HEK293 (cell line): ENCODE measurements at regions not wholly inside any gene's neighbourhood (a gene's known extent, or its start where the extent isn't known, plus 50 kb on each side); places are given as distances from the start of the nearest gene placed in this dataset.

Experiments
- CTCF ChIA-PET: fragments of 350-600 bp; formaldehyde crosslinking; extraction: SDS; loops from one replicate; lab custom pipeline; 2021; ENCODE audit warnings: antibody characterized with exemption; lab: Yijun Ruan, JAX
- POLR2A ChIA-PET: fragments of 300-600 bp; formaldehyde crosslinking; extraction: SDS; loops from one replicate; lab custom pipeline; 2020; ENCODE audit warnings: antibody characterized with exemption, inconsistent platforms; lab: Yijun Ruan, JAX
- H3K27ac ChIP-seq: fragments of 200-500 bp; sonication (Bioruptor generic); 2 replicates; pipeline ENCODE4 v1.5.1; 2014; ENCODE audit warnings: low read depth, low read length, control low read depth, inconsistent platforms; ENCODE audit errors: extremely low read depth
- H3K36me3 ChIP-seq, 2 experiments: fragments of 200-500 bp in 1 of 2; sonication (Bioruptor generic) in 1 of 2; 1 replicate in 1 of 2; 2 replicates in 1 of 2; pipeline ENCODE4 v1.5.1; 2014 to 2017; ENCODE audit warnings: inconsistent platforms in 2 of 2, low read length in 2 of 2; ENCODE audit not compliant: control insufficient read depth in 2 of 2, insufficient read depth in 1 of 2
- H3K4me1 ChIP-seq: fragments of 200-500 bp; sonication (Bioruptor generic); 2 replicates; pipeline ENCODE4 v1.5.1; 2014; ENCODE audit warnings: mild to moderate bottlenecking, low read length, inconsistent platforms; ENCODE audit not compliant: control insufficient read depth, insufficient read depth
- H3K4me3 ChIP-seq: 2 replicates; pipeline ENCODE4 v1.5.1; 2011; ENCODE audit warnings: low read depth, mild to moderate bottlenecking, control low read depth, low read length, moderate library complexity
- H3K9me3 ChIP-seq: fragments of 200-500 bp; sonication (Bioruptor generic); 2 replicates; pipeline ENCODE4 v1.5.1; 2014; ENCODE audit warnings: low read depth, low read length, inconsistent platforms; ENCODE audit not compliant: control insufficient read depth, insufficient read depth
- BCL11B ChIP-seq: fragments of 450-650 bp; formaldehyde crosslinking; IDR thresholded peaks from 2 replicates; pipeline ENCODE4 v1.5.1; 2016; ENCODE audit warnings: low read depth, missing biosample characterization, missing genetic modification characterization
- SALL2 ChIP-seq: fragments of 450-650 bp; formaldehyde crosslinking; IDR thresholded peaks from 2 replicates; pipeline ENCODE4 v1.5.0; 2017; ENCODE audit warnings: missing biosample characterization, mild to moderate bottlenecking, missing genetic modification characterization, borderline replicate concordance
- SCRT1 ChIP-seq: fragments of 450-650 bp; formaldehyde crosslinking; IDR thresholded peaks from 2 replicates; pipeline ENCODE4 v1.5.1; 2016; ENCODE audit warnings: missing biosample characterization, missing genetic modification characterization, borderline replicate concordance
- SETDB1 ChIP-seq: IDR thresholded peaks from one replicate; pipeline ENCODE4 v1.6.1; 2017; ENCODE audit warnings: mild to moderate bottlenecking, low read length, moderate library complexity, mixed read lengths; ENCODE audit not compliant: insufficient read length
- SP7 ChIP-seq: fragments of 450-650 bp; formaldehyde crosslinking; IDR thresholded peaks from 2 replicates; pipeline ENCODE4 v1.5.1; 2016; ENCODE audit warnings: missing biosample characterization, missing genetic modification characterization
- TRIM28 ChIP-seq: IDR thresholded peaks from 2 replicates; pipeline ENCODE4 v1.6.1; 2011; ENCODE audit warnings: low read length, control low read depth, borderline replicate concordance
- WT1 ChIP-seq: fragments of 450-650 bp; formaldehyde crosslinking; IDR thresholded peaks from 2 replicates; pipeline ENCODE4 v1.5.1; 2016; ENCODE audit warnings: missing biosample characterization, missing genetic modification characterization
- ZBTB21 ChIP-seq: fragments of 450-650 bp; formaldehyde crosslinking; IDR thresholded peaks from 2 replicates; pipeline ENCODE4 v1.5.1; 2017; ENCODE audit warnings: missing biosample characterization, missing genetic modification characterization
- ZFP3 ChIP-seq: fragments of 450-650 bp; formaldehyde crosslinking; IDR thresholded peaks from 2 replicates; pipeline ENCODE4 v1.5.1; 2016; ENCODE audit warnings: low read depth, missing biosample characterization, missing genetic modification characterization
- ZFP37 ChIP-seq: fragments of 450-650 bp; formaldehyde crosslinking; IDR thresholded peaks from 2 replicates; pipeline ENCODE4 v1.5.1; 2016; ENCODE audit warnings: missing biosample characterization, missing genetic modification characterization
- ZNF114 ChIP-seq: fragments of 450-650 bp; formaldehyde crosslinking; IDR thresholded peaks from 2 replicates; pipeline ENCODE4 v1.5.0; 2017; ENCODE audit warnings: missing biosample characterization, missing genetic modification characterization
- ZNF214 ChIP-seq: fragments of 450-650 bp; formaldehyde crosslinking; IDR thresholded peaks from 2 replicates; pipeline ENCODE4 v1.5.1; 2017; ENCODE audit warnings: missing biosample characterization, mild to moderate bottlenecking, missing genetic modification characterization, borderline replicate concordance
- ZNF24 ChIP-seq: fragments of 450-650 bp; formaldehyde crosslinking; IDR thresholded peaks from 2 replicates; pipeline ENCODE4 v1.5.1; 2016; ENCODE audit warnings: missing biosample characterization, missing genetic modification characterization
- ZNF311 ChIP-seq: fragments of 450-650 bp; formaldehyde crosslinking; IDR thresholded peaks from 2 replicates; pipeline ENCODE4 v1.5.1; 2017; ENCODE audit warnings: missing biosample characterization, missing genetic modification characterization, borderline replicate concordance
- ZNF324 ChIP-seq: fragments of 450-650 bp; formaldehyde crosslinking; IDR thresholded peaks from 2 replicates; pipeline ENCODE4 v1.5.1; 2016; ENCODE audit warnings: missing biosample characterization, missing genetic modification characterization
- ZNF433 ChIP-seq: fragments of 450-650 bp; formaldehyde crosslinking; IDR thresholded peaks from 2 replicates; pipeline ENCODE4 v1.5.1; 2016; ENCODE audit warnings: missing biosample characterization, missing genetic modification characterization, low read depth
- ZNF558 ChIP-seq: fragments of 450-650 bp; formaldehyde crosslinking; IDR thresholded peaks from 2 replicates; pipeline ENCODE4 v1.5.1; 2016; ENCODE audit warnings: missing biosample characterization, missing genetic modification characterization
- ZNF580 ChIP-seq: fragments of 450-650 bp; formaldehyde crosslinking; IDR thresholded peaks from 2 replicates; pipeline ENCODE4 v1.5.1; 2016; ENCODE audit warnings: missing biosample characterization, missing genetic modification characterization
- ZNF585B ChIP-seq: fragments of 450-650 bp; formaldehyde crosslinking; IDR thresholded peaks from 2 replicates; pipeline ENCODE4 v1.5.1; 2016; ENCODE audit warnings: missing biosample characterization, missing genetic modification characterization
- ZNF830 ChIP-seq: fragments of 450-650 bp; IDR thresholded peaks from 2 replicates; pipeline ENCODE4 v1.5.0; 2018; ENCODE audit warnings: missing biosample characterization, missing genetic modification characterization, low read depth, mild to moderate bottlenecking, moderate library complexity
- ZNF843 ChIP-seq: fragments of 450-650 bp; formaldehyde crosslinking; IDR thresholded peaks from 2 replicates; pipeline ENCODE4 v1.5.1; 2016; ENCODE audit warnings: missing biosample characterization, missing genetic modification characterization
- TF ChIP-seq, protein P1 (sequence below): fragments of 450-650 bp; formaldehyde crosslinking; IDR thresholded peaks from 2 replicates; pipeline ENCODE4 v1.5.1; 2017; ENCODE audit warnings: missing biosample characterization, missing genetic modification characterization
- TF ChIP-seq, protein P2 (sequence below): fragments of 450-650 bp; formaldehyde crosslinking; IDR thresholded peaks from 2 replicates; pipeline ENCODE4 v1.5.1; 2016; ENCODE audit warnings: missing biosample characterization, missing genetic modification characterization, low read depth
- TF ChIP-seq, protein P3 (sequence below): fragments of 450-650 bp; formaldehyde crosslinking; IDR thresholded peaks from 2 replicates; pipeline ENCODE4 v1.5.1; 2016; ENCODE audit warnings: missing biosample characterization, missing genetic modification characterization

GRCh38 chr6:49370518-49370917 lies 92.5 kb downstream of the MMUT start:
- H3K36me3 ChIP-seq, result no peaks in the 10 kb centered on the region
- TF ChIP-seq ZBTB21 (tag by site-specific recombination) (no peak), SCRT1 (tag by site-specific recombination) (no peak), ZNF114 (tag by site-specific recombination) (no peak), ZNF558 (tag by site-specific recombination) (no peak), WT1 (no peak), ZNF830 (tag by site-specific recombination) (no peak), ZFP37 (tag by site-specific recombination) (no peak), ZNF24 (no peak), ZNF311 (no peak), ZNF214 (tag by site-specific recombination) (no peak), ZNF843 (tag by site-specific recombination) (no peak), ZNF324 (no peak), BCL11B (tag by site-specific recombination) (no peak), ZFP3 (tag by site-specific recombination) (no peak), ZNF433 (no peak), SALL2 (no peak), SP7 (no peak)
- TF ChIP-seq, protein P1, sequence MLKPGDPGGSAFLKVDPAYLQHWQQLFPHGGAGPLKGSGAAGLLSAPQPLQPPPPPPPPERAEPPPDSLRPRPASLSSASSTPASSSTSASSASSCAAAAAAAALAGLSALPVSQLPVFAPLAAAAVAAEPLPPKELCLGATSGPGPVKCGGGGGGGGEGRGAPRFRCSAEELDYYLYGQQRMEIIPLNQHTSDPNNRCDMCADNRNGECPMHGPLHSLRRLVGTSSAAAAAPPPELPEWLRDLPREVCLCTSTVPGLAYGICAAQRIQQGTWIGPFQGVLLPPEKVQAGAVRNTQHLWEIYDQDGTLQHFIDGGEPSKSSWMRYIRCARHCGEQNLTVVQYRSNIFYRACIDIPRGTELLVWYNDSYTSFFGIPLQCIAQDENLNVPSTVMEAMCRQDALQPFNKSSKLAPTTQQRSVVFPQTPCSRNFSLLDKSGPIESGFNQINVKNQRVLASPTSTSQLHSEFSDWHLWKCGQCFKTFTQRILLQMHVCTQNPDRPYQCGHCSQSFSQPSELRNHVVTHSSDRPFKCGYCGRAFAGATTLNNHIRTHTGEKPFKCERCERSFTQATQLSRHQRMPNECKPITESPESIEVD (tag by site-specific recombination), result no peak
- TF ChIP-seq, protein P2, sequence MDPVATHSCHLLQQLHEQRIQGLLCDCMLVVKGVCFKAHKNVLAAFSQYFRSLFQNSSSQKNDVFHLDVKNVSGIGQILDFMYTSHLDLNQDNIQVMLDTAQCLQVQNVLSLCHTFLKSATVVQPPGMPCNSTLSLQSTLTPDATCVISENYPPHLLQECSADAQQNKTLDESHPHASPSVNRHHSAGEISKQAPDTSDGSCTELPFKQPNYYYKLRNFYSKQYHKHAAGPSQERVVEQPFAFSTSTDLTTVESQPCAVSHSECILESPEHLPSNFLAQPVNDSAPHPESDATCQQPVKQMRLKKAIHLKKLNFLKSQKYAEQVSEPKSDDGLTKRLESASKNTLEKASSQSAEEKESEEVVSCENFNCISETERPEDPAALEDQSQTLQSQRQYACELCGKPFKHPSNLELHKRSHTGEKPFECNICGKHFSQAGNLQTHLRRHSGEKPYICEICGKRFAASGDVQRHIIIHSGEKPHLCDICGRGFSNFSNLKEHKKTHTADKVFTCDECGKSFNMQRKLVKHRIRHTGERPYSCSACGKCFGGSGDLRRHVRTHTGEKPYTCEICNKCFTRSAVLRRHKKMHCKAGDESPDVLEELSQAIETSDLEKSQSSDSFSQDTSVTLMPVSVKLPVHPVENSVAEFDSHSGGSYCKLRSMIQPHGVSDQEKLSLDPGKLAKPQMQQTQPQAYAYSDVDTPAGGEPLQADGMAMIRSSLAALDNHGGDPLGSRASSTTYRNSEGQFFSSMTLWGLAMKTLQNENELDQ, result no peak
- TF ChIP-seq, protein P3, sequence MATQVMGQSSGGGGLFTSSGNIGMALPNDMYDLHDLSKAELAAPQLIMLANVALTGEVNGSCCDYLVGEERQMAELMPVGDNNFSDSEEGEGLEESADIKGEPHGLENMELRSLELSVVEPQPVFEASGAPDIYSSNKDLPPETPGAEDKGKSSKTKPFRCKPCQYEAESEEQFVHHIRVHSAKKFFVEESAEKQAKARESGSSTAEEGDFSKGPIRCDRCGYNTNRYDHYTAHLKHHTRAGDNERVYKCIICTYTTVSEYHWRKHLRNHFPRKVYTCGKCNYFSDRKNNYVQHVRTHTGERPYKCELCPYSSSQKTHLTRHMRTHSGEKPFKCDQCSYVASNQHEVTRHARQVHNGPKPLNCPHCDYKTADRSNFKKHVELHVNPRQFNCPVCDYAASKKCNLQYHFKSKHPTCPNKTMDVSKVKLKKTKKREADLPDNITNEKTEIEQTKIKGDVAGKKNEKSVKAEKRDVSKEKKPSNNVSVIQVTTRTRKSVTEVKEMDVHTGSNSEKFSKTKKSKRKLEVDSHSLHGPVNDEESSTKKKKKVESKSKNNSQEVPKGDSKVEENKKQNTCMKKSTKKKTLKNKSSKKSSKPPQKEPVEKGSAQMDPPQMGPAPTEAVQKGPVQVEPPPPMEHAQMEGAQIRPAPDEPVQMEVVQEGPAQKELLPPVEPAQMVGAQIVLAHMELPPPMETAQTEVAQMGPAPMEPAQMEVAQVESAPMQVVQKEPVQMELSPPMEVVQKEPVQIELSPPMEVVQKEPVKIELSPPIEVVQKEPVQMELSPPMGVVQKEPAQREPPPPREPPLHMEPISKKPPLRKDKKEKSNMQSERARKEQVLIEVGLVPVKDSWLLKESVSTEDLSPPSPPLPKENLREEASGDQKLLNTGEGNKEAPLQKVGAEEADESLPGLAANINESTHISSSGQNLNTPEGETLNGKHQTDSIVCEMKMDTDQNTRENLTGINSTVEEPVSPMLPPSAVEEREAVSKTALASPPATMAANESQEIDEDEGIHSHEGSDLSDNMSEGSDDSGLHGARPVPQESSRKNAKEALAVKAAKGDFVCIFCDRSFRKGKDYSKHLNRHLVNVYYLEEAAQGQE (tag by site-specific recombination), result no peak
- TF ChIP-seq, all 188 proteins: peak for 0
- no peak overlapping the region for H3K4me3 ChIP-seq
- H3K4me1 ChIP-seq, result no peaks in the 10 kb centered on the region
- CTCF ChIA-PET, result no interaction called here
- H3K9me3 ChIP-seq, result no peaks in the 10 kb centered on the region
- POLR2A ChIA-PET, result no interaction called here
- H3K27ac ChIP-seq, result no peak overlapping the region

- Histone ChIP-seq H3K4me3 (no peak overlapping the region), H3K4me1 (no peaks in the 10 kb centered on the region), H3K9me3 (no peaks in the 10 kb centered on the region), H3K27ac (no peak overlapping the region), H3K36me3 (no peaks in the 10 kb centered on the region)
- POLR2A ChIA-PET, result no interaction called here
- CTCF ChIA-PET, result interaction anchor here (0.8 kb wide), 1 partner anchor 9 kb away, joined by 4 read pairs; no protein-coding TSS in a partner anchor
- peak; percentile 93; the same call in 1 of the 2 replicates for TF ChIP-seq TRIM28
- TF ChIP-seq SETDB1, result peak; percentile 50
- TF ChIP-seq ZNF580 (tag by site-specific recombination), result no peak
- TF ChIP-seq ZNF585B (tag by site-specific recombination), result peak; percentile 90
- TF ChIP-seq, all 188 proteins: peak for 3
Measured at GRCh38 chr6:49366539-49366938, 96.5 kb downstream of the MMUT start.
